Sigmoid colon (tissue), 4 donors: ENCODE measurements at regions not wholly inside any gene's neighbourhood (a gene's known extent, or its start where the extent isn't known, plus 50 kb on each side); places are given as distances from the start of the nearest gene placed in this dataset.

ENCODE experiments used
- CTCF ChIP-seq, 4 experiments: fragments of 450-650 bp in 3 of 4; fragments of 200-600 bp in 1 of 4; IDR thresholded peaks; one replicate each; pipeline ENCODE4 v1.5.1; 2016 to 2019; ENCODE audit warnings: antibody characterized with exemption in 4 of 4, mild to moderate bottlenecking in 3 of 4, moderate library complexity in 2 of 4
- EP300 ChIP-seq, 4 donors: sonication (generic); formaldehyde crosslinking; IDR thresholded peaks; one replicate each; pipeline ENCODE4 v1.6.1; 2017; ENCODE audit warnings: antibody characterized with exemption in 4 of 4
- POLR2A ChIP-seq, 2 donors: fragments of 450-650 bp; IDR thresholded peaks; one replicate each; pipeline ENCODE4 v1.6.1; 2016; ENCODE audit warnings: antibody characterized with exemption in 2 of 2, mild to moderate bottlenecking in 2 of 2, moderate library complexity in 2 of 2

GRCh38 chr12:96104566-96104965 is 69.2 kb upstream of the LTA4H start:
- TF ChIP-seq CTCF (IDR thresholded peaks at IDR 0.05) (no peak), EP300 (IDR thresholded peaks at IDR 0.05) (no peak), POLR2A (IDR thresholded peaks at IDR 0.05) (no peak)
